ENCODE measurements at regions not wholly inside any gene's neighbourhood (a gene's known extent, or its start where the extent isn't known, plus 50 kb on each side); places are given as distances from the start of the nearest gene placed in this dataset.

- intact Hi-C loops (cut with DNase I), result no loop called here
- no peak overlapping the region for H3K4me3 ChIP-seq
- H3K4me1 ChIP-seq, result no peaks in the 10 kb centered on the region
- H3K36me3 ChIP-seq, result no peaks in the 10 kb centered on the region
- H3K27ac ChIP-seq, result no peak overlapping the region
- H3K27me3 ChIP-seq, result no peaks in the 10 kb centered on the region
- H3K9me3 ChIP-seq, result no peaks in the 10 kb centered on the region
- no peak for TF ChIP-seq POLR2A (IDR thresholded peaks at IDR 0.05)
- TF ChIP-seq, protein P1, sequence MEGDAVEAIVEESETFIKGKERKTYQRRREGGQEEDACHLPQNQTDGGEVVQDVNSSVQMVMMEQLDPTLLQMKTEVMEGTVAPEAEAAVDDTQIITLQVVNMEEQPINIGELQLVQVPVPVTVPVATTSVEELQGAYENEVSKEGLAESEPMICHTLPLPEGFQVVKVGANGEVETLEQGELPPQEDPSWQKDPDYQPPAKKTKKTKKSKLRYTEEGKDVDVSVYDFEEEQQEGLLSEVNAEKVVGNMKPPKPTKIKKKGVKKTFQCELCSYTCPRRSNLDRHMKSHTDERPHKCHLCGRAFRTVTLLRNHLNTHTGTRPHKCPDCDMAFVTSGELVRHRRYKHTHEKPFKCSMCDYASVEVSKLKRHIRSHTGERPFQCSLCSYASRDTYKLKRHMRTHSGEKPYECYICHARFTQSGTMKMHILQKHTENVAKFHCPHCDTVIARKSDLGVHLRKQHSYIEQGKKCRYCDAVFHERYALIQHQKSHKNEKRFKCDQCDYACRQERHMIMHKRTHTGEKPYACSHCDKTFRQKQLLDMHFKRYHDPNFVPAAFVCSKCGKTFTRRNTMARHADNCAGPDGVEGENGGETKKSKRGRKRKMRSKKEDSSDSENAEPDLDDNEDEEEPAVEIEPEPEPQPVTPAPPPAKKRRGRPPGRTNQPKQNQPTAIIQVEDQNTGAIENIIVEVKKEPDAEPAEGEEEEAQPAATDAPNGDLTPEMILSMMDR (IDR thresholded peaks at IDR 0.05), result peak in 1 of 6 experiments; percentile 34
- DNase-seq, result no peak
- 55 to 59% methylated on average over 5 of the region's 5 CpGs for WGBS, 2 donors
These were observed 226.0 kb downstream of the TPBG start for GRCh38 chr6:82589509-82590206.

DNA sequence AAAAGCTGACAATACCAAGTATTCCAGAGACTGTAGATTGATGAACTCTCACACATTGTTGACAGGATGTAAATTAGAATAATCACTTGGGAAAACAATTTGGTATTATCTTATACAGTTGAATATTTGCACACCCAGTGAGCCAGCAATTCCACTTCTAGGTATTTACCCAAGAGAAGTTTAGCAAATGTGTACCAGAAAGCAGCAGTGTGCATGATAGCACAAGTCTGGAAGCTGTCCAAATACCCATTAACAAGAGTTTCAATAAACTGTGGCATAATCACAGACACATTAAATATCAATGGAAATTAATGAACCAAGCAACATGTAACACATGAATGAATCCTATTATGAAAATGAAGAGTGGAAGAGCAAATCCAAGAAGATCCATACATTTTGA, 233.6 kb downstream of the TPBG start:
- no peaks in the 10 kb centered on the region for H3K4me1 ChIP-seq
- H3K4me3 ChIP-seq, result no peak overlapping the region
- intact Hi-C loops (cut with DNase I), result no loop called here
- H3K36me3 ChIP-seq, result no peaks in the 10 kb centered on the region
- DNase-seq, result no peak
- no peaks in the 10 kb centered on the region for H3K9me3 ChIP-seq
- TF ChIP-seq, protein P1 (IDR thresholded peaks at IDR 0.05), result no peak
- no peak for TF ChIP-seq POLR2A (IDR thresholded peaks at IDR 0.05)
- no peaks in the 10 kb centered on the region for H3K27me3 ChIP-seq
- H3K27ac ChIP-seq, result no peak overlapping the region

DNA sequence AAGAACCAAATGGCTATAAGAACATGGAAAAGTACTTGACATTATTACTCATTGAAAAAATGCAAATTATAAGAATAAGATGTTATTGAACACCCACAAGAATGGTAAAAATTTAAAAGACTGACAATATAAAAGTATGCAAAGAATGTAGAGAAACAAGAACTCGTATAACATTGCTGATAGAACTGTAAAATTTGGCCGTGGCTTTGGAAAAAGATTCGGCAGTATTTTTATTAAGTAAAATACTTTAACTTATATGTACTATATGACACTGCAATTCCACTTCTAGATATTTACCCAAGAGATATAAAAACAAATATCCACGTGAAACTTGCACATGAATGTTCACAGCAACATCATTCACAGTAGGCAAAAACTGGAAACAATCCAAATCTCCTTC, 239.2 kb downstream of the TPBG start:
- TF ChIP-seq, protein P1 (IDR thresholded peaks at IDR 0.05), result no peak
- no peak for TF ChIP-seq POLR2A (IDR thresholded peaks at IDR 0.05)
- no peaks in the 10 kb centered on the region for H3K36me3 ChIP-seq
- H3K27me3 ChIP-seq, result no peaks in the 10 kb centered on the region
- no peaks in the 10 kb centered on the region for H3K9me3 ChIP-seq
- intact Hi-C loops (cut with DNase I), result no loop called here
- no peak overlapping the region for H3K27ac ChIP-seq
- peaks cover 0 to 5% (median 0%) of the 10 kb centered on the region in 3 donors for H3K4me1 ChIP-seq
- DNase-seq, result no peak
- WGBS, 2 donors, result 68 to 74% methylated on average over 4 of the region's 4 CpGs
- no peak overlapping the region for H3K4me3 ChIP-seq

GRCh38 chr6:82603871-82604270, 240.3 kb downstream of the TPBG start:
- Histone ChIP-seq H3K4me3 (no peak overlapping the region), H3K27ac (no peak overlapping the region), H3K9me3 (no peaks in the 10 kb centered on the region), H3K36me3 (no peaks in the 10 kb centered on the region), H3K27me3 (peaks cover 0 to 2% (median 0%) of the 10 kb centered on the region in 4 donors), H3K4me1 (peaks cover 0 to 16% (median 0%) of the 10 kb centered on the region in 3 donors)
- 20 to 38% methylated on average over 1 of the region's 1 CpG for WGBS, 2 donors
- no peak for DNase-seq
- TF ChIP-seq, protein P1 (IDR thresholded peaks at IDR 0.05), result no peak
- TF ChIP-seq POLR2A (IDR thresholded peaks at IDR 0.05), result no peak
- intact Hi-C loops (cut with DNase I), result no loop called here

DNA sequence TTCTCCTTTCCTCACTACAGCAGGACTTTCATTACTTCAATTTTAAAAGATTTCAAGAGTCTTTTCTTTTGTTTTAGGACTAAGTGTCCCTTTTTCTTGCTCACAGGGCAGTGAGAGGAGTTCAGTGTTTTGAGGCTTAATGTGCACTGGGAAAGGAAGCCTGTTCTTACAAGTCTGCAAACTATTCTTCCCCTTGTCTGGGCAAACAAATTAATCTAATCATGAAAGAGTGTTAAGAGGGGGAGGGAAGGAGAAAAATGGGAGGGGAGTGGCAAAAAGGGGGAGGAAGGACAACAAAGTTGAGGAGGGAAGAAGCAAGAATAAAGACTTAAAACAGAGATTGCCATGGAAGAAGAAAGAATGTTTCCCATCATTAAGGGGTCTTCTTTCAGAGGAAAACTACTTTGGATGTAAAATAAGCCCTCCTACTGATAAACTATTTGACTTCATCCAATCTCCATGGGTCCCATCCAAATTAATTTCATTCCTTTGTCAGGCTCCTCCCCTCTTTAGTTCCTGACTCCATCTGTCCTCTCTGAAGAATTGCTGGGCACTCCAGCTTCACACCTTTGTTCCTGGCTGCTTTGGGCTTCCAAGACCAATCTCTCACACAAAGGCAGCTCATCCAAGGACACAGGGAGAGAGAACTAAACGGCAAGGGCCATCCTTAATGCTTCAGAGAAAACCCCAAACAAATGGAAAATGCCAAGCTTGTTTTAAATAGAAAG, 244.5 kb downstream of the TPBG start:
- peaks cover 0 to 2% (median 0%) of the 10 kb centered on the region in 4 donors for H3K27me3 ChIP-seq
- H3K4me3 ChIP-seq, result no peak overlapping the region
- H3K27ac ChIP-seq, result peak overlapping the region in 3 of 4 donors; percentile 32 to 63 (median 41)
- no peak for DNase-seq
- WGBS, 2 donors, result 11 to 19% methylated on average over 1 of the region's 1 CpG
- intact Hi-C loops (cut with DNase I), result no loop called here
- H3K9me3 ChIP-seq, result no peaks in the 10 kb centered on the region
- peaks cover 0 to 16% (median 0%) of the 10 kb centered on the region in 3 donors for H3K4me1 ChIP-seq
- no peak for TF ChIP-seq POLR2A (IDR thresholded peaks at IDR 0.05)
- TF ChIP-seq, protein P1 (IDR thresholded peaks at IDR 0.05), result no peak
- no peaks in the 10 kb centered on the region for H3K36me3 ChIP-seq

Data from esophagus squamous epithelium (tissue), 5 donors.